Activated CD8-positive, alpha-beta T cell treated with anti-CD3 and anti-CD28 coated beads for 36 hours (primary cell): ENCODE measurements at regions not wholly inside any gene's neighbourhood (a gene's known extent, or its start where the extent isn't known, plus 50 kb on each side); places are given as distances from the start of the nearest gene placed in this dataset.

ENCODE experiments used
- ATAC-seq: fragments of 200-7000 bp; cut with Tn5 transposase; one replicate; pipeline ENCODE4 v1.10.0; 2021; ENCODE audit warnings: mild to moderate bottlenecking, moderate library complexity
- CTCF ChIA-PET: fragments of 350-600 bp; sonication (Branson Sonifier 250); formaldehyde crosslinking; loops from one replicate; lab custom pipeline; 2021; ENCODE audit warnings: antibody characterized with exemption; lab: Charles Lee
- POLR2A ChIA-PET: fragments of 350-600 bp; sonication (Branson Sonifier 250); formaldehyde crosslinking; loops from one replicate; lab custom pipeline; 2021; ENCODE audit warnings: antibody characterized with exemption; lab: Charles Lee
- DNase-seq: peaks from one replicate; pipeline ENCODE4 v3.0.0-alpha.2; 2020
- H3K27ac Mint-ChIP-seq: one replicate; pipeline ENCODE4 v1.8.0; 2021; ENCODE audit warnings: mild to moderate bottlenecking, mixed read lengths
- H3K27me3 Mint-ChIP-seq: one replicate; pipeline ENCODE4 v1.8.0; 2021; ENCODE audit warnings: mixed read lengths
- H3K36me3 Mint-ChIP-seq: one replicate; pipeline ENCODE4 v1.8.0; 2021; ENCODE audit warnings: low read depth, mixed read lengths
- H3K4me1 Mint-ChIP-seq: one replicate; pipeline ENCODE4 v1.8.0; 2021; ENCODE audit warnings: low read depth, mixed read lengths
- H3K4me3 Mint-ChIP-seq: one replicate; pipeline ENCODE4 v1.8.0; 2021; ENCODE audit warnings: mild to moderate bottlenecking, moderate library complexity, mixed read lengths
- H3K9me3 Mint-ChIP-seq: one replicate; pipeline ENCODE4 v1.8.0; 2021; ENCODE audit warnings: mixed read lengths
- CTCF ChIP-seq: fragments of 200-600 bp; IDR thresholded peaks from one replicate; pipeline ENCODE4 v1.8.0; 2022; ENCODE audit warnings: antibody characterized with exemption, mild to moderate bottlenecking
- intact Hi-C: fragments of 100-400 bp; cut with micrococcal nuclease; formaldehyde crosslinking; loops from one replicate; pipeline ENCODE4 v1.10.0; 2022

- no peak for ATAC-seq
- intact Hi-C loops, result no loop called here
- Mint-ChIP-seq H3K9me3 (no peaks in the 10 kb centered on the region), H3K4me1 (no peaks in the 10 kb centered on the region), H3K27me3 (no peaks in the 10 kb centered on the region), H3K36me3 (no peaks in the 10 kb centered on the region), H3K27ac (no peak overlapping the region), H3K4me3 (no peak overlapping the region)
- ChIA-PET POLR2A (no interaction called here), CTCF (no interaction called here)
- no peak for TF ChIP-seq CTCF
- no peak for DNase-seq
These were observed 332.1 kb upstream of the TCF4 start for GRCh38 chr18:55920063-55920462.

DNA sequence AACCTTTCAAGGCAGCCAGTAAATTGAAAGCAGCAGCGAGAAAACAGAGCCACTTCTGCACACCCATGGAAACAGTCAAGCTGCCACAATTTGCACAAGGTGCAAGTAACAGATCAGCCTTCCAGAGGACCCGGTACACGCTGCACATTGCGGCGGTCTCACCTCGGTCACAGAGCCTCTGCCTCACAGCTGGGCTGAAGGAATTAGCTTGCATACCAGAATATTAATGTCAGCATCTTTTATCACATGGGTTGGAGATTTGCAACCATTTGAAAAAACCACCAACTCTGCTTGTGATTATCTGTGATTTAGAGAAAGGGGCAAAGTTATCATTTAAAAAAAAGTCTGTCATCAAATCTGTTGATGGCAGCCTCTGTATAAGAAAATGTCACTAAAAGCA is 330.5 kb upstream of the TCF4 start:
- no peaks in the 10 kb centered on the region for H3K27me3 Mint-ChIP-seq
- ATAC-seq (no peak), DNase-seq (no peak)
- H3K27ac Mint-ChIP-seq, result no peak overlapping the region
- POLR2A ChIA-PET, result no interaction called here
- H3K4me3 Mint-ChIP-seq, result no peak overlapping the region
- intact Hi-C loops, result no loop called here
- no peaks in the 10 kb centered on the region for H3K4me1 Mint-ChIP-seq
- CTCF ChIA-PET, result no interaction called here
- TF ChIP-seq CTCF, result no peak
- no peaks in the 10 kb centered on the region for H3K9me3 Mint-ChIP-seq
- H3K36me3 Mint-ChIP-seq, result no peaks in the 10 kb centered on the region

- CTCF ChIA-PET, result no interaction called here
- no peak for DNase-seq
- intact Hi-C loops, result no loop called here
These were observed 324.9 kb upstream of the TCF4 start for GRCh38 chr18:55912919-55913318.

GRCh38 chr18:55912071-55912470 is 324.1 kb upstream of the TCF4 start:
- POLR2A ChIA-PET, result no interaction called here
- ATAC-seq, result no peak

More at GRCh38 chr18:55912919-55913318, 324.9 kb upstream of the TCF4 start:
- no peak overlapping the region for H3K4me3 Mint-ChIP-seq
- no peak for ATAC-seq
- no peaks in the 10 kb centered on the region for H3K4me1 Mint-ChIP-seq
- H3K27me3 Mint-ChIP-seq, result peaks cover 2% of the 10 kb centered on the region
- H3K27ac Mint-ChIP-seq, result no peak overlapping the region
- no peak for TF ChIP-seq CTCF
- POLR2A ChIA-PET, result no interaction called here
- H3K36me3 Mint-ChIP-seq, result no peaks in the 10 kb centered on the region
- H3K9me3 Mint-ChIP-seq, result no peaks in the 10 kb centered on the region

DNA sequence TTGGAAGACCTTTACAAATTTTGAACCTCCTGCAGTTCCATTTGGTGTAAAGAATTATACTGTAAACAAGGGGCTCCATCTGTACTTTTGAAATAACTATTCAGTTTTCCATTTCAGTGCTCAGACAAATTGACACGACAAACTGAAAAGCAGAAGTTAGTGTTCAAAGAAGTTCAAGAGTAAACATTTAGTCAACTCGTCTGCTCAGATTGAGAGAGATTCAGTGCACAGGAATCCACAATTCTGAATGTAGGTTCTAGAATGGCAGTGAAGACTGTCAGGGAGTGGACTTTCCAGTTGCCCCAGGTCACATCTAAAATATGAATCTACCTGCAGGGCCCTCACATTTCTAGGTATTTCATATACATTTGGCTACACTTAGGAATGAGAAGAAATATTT is 322.3 kb upstream of the TCF4 start:
- Mint-ChIP-seq H3K36me3 (no peaks in the 10 kb centered on the region), H3K9me3 (no peaks in the 10 kb centered on the region), H3K27me3 (peaks cover 2% of the 10 kb centered on the region), H3K4me1 (peaks cover 3% of the 10 kb centered on the region), H3K4me3 (no peak overlapping the region), H3K27ac (no peak overlapping the region)
- ChIA-PET CTCF (no interaction called here), POLR2A (no interaction called here)
- ATAC-seq (no peak), DNase-seq (no peak)
- intact Hi-C loops, result no loop called here
- no peak for TF ChIP-seq CTCF

More at GRCh38 chr18:55912071-55912470, 324.1 kb upstream of the TCF4 start:
- Mint-ChIP-seq H3K9me3 (no peaks in the 10 kb centered on the region), H3K4me1 (no peaks in the 10 kb centered on the region), H3K36me3 (no peaks in the 10 kb centered on the region), H3K27me3 (peaks cover 2% of the 10 kb centered on the region), H3K4me3 (no peak overlapping the region), H3K27ac (no peak overlapping the region)
- intact Hi-C loops, result no loop called here
- CTCF ChIA-PET, result no interaction called here
- no peak for TF ChIP-seq CTCF
- no peak for DNase-seq
